ENCODE measurements at regions not wholly inside any gene's neighbourhood (a gene's known extent, or its start where the extent isn't known, plus 50 kb on each side); places are given as distances from the start of the nearest gene placed in this dataset.

- H3K9me3 ChIP-seq (ENCODE audit: control insufficient read depth, insufficient read depth, low read depth, low read length), result no peaks in the 10 kb centered on the region
- no TSS peak for BruUV-seq (replicated peaks)
- POLR2A ChIA-PET, result no interaction called here
Measured at GRCh38 chr2:160726046-160726445, 232.4 kb upstream of the RBMS1 start.

DNA sequence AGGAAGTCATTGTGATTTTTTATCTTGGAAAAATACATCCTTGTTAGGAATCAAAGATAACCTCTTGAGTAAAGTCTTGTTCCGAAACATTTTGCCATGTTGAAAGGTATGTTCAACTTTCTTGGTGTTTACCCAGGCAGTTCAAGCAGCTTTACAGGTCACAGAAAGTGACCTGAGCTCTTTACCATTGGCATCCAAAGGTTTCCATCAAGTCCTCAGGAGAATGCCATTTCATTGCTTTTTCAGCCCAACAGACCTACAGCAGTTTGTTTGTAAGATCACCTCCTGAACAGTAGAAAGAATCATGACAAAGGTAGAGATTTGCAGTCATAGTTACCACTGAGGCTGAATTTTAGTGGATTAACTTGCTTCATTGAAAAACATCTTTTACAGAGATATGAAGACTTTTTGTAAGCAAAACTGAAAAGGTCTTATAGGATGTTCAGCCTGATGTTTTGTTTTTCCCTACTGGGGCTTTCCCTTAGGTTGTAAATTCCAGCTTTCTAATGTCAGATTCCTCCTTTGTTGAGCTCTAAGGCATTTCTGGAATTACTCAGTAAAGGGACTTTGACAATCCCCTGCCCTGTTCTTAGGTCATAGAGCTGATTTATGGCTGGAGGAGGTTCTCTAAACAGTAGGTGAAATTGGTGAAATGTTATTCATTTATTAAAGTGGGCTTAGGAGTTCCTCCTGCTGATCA, 236.8 kb upstream of the RBMS1 start:
- Histone ChIP-seq H3K4me3 (ENCODE audit: low read depth in 2 of 2, low read length in 2 of 2) (no peak overlapping the region), H3K36me3 (ENCODE audit: control insufficient read depth, insufficient read depth, low read length) (no peaks in the 10 kb centered on the region), H3K27ac (ENCODE audit: low read length) (no peak overlapping the region), H3K9me3 (ENCODE audit: control insufficient read depth, insufficient read depth, low read depth, low read length) (no peaks in the 10 kb centered on the region), H3K27me3 (ENCODE audit: control insufficient read depth, insufficient read depth, low read length) (no peaks in the 10 kb centered on the region), H3K4me1 (ENCODE audit: control insufficient read depth, insufficient read depth, low read length) (no peaks in the 10 kb centered on the region)
- BruUV-seq (replicated peaks), result no TSS peak
- ChIA-PET POLR2A (no interaction called here), CTCF (no interaction called here)
- intact Hi-C loops (cut with micrococcal nuclease; ENCODE audit: unreplicated experiment) (no loop called here), in situ Hi-C loops (cut with HindIII; ENCODE audit: low pct_unique_long_range_greater_than_20kb, low sequenced_read_pairs) (no loop called here)
- TF ChIP-seq CTCF (IDR thresholded peaks at IDR 0.05), result no peak
- TF ChIP-seq, protein P1, sequence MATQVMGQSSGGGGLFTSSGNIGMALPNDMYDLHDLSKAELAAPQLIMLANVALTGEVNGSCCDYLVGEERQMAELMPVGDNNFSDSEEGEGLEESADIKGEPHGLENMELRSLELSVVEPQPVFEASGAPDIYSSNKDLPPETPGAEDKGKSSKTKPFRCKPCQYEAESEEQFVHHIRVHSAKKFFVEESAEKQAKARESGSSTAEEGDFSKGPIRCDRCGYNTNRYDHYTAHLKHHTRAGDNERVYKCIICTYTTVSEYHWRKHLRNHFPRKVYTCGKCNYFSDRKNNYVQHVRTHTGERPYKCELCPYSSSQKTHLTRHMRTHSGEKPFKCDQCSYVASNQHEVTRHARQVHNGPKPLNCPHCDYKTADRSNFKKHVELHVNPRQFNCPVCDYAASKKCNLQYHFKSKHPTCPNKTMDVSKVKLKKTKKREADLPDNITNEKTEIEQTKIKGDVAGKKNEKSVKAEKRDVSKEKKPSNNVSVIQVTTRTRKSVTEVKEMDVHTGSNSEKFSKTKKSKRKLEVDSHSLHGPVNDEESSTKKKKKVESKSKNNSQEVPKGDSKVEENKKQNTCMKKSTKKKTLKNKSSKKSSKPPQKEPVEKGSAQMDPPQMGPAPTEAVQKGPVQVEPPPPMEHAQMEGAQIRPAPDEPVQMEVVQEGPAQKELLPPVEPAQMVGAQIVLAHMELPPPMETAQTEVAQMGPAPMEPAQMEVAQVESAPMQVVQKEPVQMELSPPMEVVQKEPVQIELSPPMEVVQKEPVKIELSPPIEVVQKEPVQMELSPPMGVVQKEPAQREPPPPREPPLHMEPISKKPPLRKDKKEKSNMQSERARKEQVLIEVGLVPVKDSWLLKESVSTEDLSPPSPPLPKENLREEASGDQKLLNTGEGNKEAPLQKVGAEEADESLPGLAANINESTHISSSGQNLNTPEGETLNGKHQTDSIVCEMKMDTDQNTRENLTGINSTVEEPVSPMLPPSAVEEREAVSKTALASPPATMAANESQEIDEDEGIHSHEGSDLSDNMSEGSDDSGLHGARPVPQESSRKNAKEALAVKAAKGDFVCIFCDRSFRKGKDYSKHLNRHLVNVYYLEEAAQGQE (IDR thresholded peaks at IDR 0.05; ENCODE audit: insufficient read depth in 1 of 2, low read depth in 2 of 2, low read length in 1 of 2), result no peak
- TF ChIP-seq SIN3A (IDR thresholded peaks at IDR 0.05; ENCODE audit: borderline replicate concordance, insufficient read depth, low read depth, low read length), result no peak
- TF ChIP-seq POLR2AphosphoS5 (IDR thresholded peaks at IDR 0.05; ENCODE audit: low read depth, low read length), result no peak
- no peak for TF ChIP-seq TCF7L2 (IDR thresholded peaks at IDR 0.05; ENCODE audit: low read depth, low read length)
- DNase-seq (ENCODE audit: low read depth, low spot score) (no peak), ATAC-seq (no peak)

More at GRCh38 chr2:160726046-160726445, 232.4 kb upstream of the RBMS1 start:
- Histone ChIP-seq H3K27ac (ENCODE audit: low read length) (no peak overlapping the region), H3K4me3 (ENCODE audit: low read depth in 2 of 2, low read length in 2 of 2) (no peak overlapping the region), H3K4me1 (ENCODE audit: control insufficient read depth, insufficient read depth, low read length) (no peaks in the 10 kb centered on the region), H3K36me3 (ENCODE audit: control insufficient read depth, insufficient read depth, low read length) (no peaks in the 10 kb centered on the region), H3K27me3 (ENCODE audit: control insufficient read depth, insufficient read depth, low read length) (no peaks in the 10 kb centered on the region)
- in situ Hi-C loops (cut with HindIII; ENCODE audit: low pct_unique_long_range_greater_than_20kb, low sequenced_read_pairs), result no loop called here
- CTCF ChIA-PET, result no interaction called here
- no peak for ATAC-seq
- TF ChIP-seq TCF7L2 (IDR thresholded peaks at IDR 0.05; ENCODE audit: low read depth, low read length), result no peak
- no peak for DNase-seq (ENCODE audit: low read depth, low spot score)
- intact Hi-C loops (cut with micrococcal nuclease; ENCODE audit: unreplicated experiment), result no loop called here

DNA sequence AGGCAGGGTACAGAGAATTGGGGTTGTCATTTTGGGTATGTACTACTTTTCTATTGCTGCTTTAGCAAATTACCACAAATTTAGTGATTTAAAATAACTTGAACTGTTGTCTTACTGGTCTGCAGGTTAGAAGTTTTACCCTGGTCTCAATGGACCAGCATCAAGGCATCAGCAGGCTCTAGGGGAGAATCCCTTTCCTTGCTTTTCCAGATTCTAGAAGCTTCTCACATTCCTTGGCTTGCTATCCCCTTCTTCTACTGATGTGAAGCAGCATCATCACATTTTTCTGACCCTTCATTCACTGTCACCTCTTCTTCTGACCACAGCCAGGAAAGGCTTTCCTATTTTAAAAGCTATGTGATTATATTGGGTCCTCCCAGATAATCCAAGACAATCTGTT, 237.8 kb upstream of the RBMS1 start:
- ChIA-PET POLR2A (no interaction called here), CTCF (no interaction called here)
- no peaks in the 10 kb centered on the region for H3K36me3 ChIP-seq (ENCODE audit: control insufficient read depth, insufficient read depth, low read length)
- no peak for ATAC-seq
- no peaks in the 10 kb centered on the region for H3K27me3 ChIP-seq (ENCODE audit: control insufficient read depth, insufficient read depth, low read length)
- H3K27ac ChIP-seq (ENCODE audit: low read length), result no peak overlapping the region
- TF ChIP-seq, protein P1 (IDR thresholded peaks at IDR 0.05; ENCODE audit: insufficient read depth in 1 of 2, low read depth in 2 of 2, low read length in 1 of 2), result no peak
- no peak for TF ChIP-seq POLR2AphosphoS5 (IDR thresholded peaks at IDR 0.05; ENCODE audit: low read depth, low read length)
- no peak for TF ChIP-seq CTCF (IDR thresholded peaks at IDR 0.05)
- TF ChIP-seq SIN3A (IDR thresholded peaks at IDR 0.05; ENCODE audit: borderline replicate concordance, insufficient read depth, low read depth, low read length), result no peak
- TF ChIP-seq TCF7L2 (IDR thresholded peaks at IDR 0.05; ENCODE audit: low read depth, low read length), result no peak
- intact Hi-C loops (cut with micrococcal nuclease; ENCODE audit: unreplicated experiment) (no loop called here), in situ Hi-C loops (cut with HindIII; ENCODE audit: low pct_unique_long_range_greater_than_20kb, low sequenced_read_pairs) (no loop called here)
- no peaks in the 10 kb centered on the region for H3K4me1 ChIP-seq (ENCODE audit: control insufficient read depth, insufficient read depth, low read length)
- H3K9me3 ChIP-seq (ENCODE audit: control insufficient read depth, insufficient read depth, low read depth, low read length), result no peaks in the 10 kb centered on the region
- no peak overlapping the region for H3K4me3 ChIP-seq (ENCODE audit: low read depth in 2 of 2, low read length in 2 of 2)
- no TSS peak for BruUV-seq (replicated peaks)
- no peak for DNase-seq (ENCODE audit: low read depth, low spot score)

Data from Panc1 (cell line).